ENCODE measurements at regions not wholly inside any gene's neighbourhood (a gene's known extent, or its start where the extent isn't known, plus 50 kb on each side); places are given as distances from the start of the nearest gene placed in this dataset.
"Not testable (repeated sequence)": the region's sequence is repeated elsewhere in the genome, so short reads cannot be mapped to it uniquely, and the experiment has no call there.

DNA sequence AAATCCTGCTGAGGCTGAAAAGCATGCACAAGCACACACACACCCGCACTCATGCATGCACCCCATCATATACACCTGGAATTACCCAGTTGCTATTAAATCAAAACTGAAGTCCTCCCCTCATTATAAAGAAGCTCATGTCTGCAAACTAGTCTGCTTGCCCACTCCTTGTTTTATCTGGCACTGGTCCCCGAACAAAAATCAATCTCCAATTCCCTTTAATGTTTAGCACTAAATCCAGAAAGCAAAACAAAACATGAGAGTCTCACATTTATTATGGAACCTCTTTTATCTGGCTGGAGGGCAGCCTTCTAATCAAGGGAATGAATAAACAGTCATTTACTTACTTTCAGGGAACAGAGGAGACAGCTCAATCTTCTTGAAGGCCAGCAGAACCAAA, 1093.4 kb upstream of the FLRT2 start:
- DNase-seq (ENCODE audit: low read depth), result no peak
- no peak overlapping the region for H3K4me3 ChIP-seq (ENCODE audit: low read depth, low read length)

DNA sequence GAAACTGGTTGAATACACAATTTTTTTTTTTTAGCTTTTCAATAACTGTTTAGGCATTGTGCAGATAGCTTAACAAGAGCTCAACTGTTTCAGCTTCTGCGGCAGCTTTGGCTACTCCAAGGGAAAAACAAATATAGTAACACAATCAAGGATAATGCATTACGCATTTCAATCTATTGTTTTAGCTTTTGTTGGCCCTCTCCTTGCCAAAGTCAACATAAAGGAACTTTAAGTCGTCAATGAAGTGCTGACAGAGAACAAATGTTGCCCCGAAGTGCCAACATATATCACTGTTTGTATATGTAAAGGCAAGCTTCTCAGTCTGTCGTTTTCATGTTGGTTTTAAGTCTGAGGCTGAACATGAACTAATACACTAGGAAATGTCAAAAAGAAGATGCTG, 1087.4 kb upstream of the FLRT2 start:
- no peak for DNase-seq (ENCODE audit: low read depth)
- H3K4me3 ChIP-seq (ENCODE audit: low read depth, low read length), result no peak overlapping the region

DNA sequence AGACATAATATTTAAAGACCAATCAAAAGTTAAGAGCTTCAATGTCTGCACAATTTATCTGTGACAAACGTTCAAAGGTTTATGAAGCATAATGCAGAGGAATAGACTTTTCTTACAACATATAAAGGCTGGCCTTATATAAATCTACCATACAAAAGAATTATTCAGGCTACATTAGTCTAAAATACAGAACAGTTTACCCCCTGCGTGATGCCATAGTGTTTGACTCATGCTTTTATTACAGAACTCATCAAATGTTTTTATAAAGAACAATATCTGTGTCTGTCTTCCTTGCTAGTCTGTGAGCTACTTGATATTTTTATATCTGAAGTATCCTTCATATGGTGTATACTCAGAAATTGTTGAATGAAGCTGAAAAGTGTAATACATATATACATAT, 1084.5 kb upstream of the FLRT2 start:
- DNase-seq (ENCODE audit: low read depth), result no peak
- no peak overlapping the region for H3K4me3 ChIP-seq (ENCODE audit: low read depth, low read length)

DNA sequence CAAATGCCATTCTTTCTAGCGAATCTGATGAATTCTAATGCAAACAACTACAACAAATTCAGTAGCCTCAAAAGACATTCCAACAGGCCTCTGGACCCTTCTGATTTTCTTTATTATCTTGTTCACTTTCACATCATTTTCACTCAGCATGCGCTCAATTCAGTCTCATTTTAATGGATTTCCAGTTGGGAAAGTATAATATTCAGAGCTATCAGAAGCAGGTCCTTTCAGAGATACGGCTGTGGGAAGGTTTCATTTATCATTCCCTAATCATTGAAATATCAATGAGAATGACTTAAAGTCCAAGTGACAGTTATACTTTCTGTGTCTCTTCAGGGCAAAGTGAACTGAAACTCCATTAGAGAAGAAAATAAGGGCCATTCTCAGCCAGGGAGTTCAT, 1083.7 kb upstream of the FLRT2 start:
- no peak overlapping the region for H3K4me3 ChIP-seq (ENCODE audit: low read depth, low read length)
- DNase-seq (ENCODE audit: low read depth), result no peak

DNA sequence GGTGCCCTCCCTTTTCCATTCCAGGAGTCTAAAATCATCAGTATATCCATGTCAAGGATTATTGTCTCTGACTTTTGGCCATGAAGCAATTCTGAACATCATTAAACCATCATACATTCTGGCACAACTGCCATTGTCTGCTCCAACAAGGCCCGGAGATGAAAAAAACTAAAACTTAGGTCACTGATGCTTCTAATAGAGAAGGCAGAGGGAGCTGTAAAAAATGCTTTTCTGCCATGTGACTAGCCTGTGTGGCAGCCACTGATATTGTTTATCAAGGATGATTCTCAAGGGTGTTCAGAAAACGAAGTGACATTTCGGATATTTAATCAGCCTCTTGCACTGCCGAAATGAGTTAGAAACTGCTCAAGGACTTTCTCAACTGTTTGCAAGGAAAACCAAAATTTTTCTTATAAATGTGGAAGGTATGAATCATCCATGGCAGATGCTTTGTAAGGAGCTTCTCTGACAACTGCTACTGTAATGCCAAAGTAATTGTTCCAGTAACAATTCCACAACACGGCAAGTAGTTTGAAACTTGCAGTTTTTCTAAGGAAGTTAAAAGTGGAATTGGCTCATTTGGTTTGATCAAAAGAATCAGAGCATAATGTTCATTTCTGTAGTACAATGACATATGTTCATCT, 1076.5 kb upstream of the FLRT2 start:
- no peak for DNase-seq (ENCODE audit: low read depth)
- H3K4me3 ChIP-seq (ENCODE audit: low read depth, low read length), result no peak overlapping the region

DNA sequence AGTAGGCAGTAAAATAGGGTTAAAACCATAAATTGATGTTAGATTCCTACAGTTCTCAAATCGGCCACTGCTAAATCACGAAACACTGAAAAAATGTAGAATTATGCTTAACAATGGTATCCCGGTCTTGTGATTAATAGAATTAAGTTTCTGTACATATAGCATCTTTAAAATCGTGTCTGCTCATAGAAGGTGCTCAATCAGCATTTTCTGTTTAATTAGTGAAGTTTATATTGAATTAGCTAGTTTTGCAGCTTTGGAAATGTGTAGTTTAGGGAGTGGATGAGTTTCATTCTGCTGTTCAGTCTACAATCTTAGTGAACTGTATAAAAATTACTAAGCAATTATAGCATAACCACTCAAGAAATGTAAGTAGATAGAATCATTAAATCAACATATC, 1075.8 kb upstream of the FLRT2 start:
- DNase-seq (ENCODE audit: low read depth), result no peak
- H3K4me3 ChIP-seq (ENCODE audit: low read depth, low read length), result no peak overlapping the region

DNA sequence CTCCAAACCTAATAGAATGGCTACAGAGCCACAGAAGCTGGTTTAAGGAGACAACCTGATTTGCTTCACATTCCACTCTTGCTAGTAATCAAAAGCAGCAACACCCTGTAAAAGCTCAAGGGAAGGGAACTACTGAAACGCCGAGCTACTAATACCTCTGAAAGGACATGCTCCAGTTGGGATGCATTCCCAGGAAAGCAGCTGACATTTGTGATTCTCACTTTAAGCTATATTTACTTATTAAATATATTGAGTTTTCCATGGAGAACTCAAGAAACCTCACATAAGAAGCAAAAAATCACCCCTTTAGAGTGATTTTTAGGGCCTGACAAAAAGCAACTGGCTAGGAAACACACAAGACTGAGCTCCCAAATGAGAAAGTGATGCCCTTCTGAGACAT, 1073.0 kb upstream of the FLRT2 start:
- DNase-seq (ENCODE audit: low read depth), result no peak
- H3K4me3 ChIP-seq (ENCODE audit: low read depth, low read length), result no peak overlapping the region

DNA sequence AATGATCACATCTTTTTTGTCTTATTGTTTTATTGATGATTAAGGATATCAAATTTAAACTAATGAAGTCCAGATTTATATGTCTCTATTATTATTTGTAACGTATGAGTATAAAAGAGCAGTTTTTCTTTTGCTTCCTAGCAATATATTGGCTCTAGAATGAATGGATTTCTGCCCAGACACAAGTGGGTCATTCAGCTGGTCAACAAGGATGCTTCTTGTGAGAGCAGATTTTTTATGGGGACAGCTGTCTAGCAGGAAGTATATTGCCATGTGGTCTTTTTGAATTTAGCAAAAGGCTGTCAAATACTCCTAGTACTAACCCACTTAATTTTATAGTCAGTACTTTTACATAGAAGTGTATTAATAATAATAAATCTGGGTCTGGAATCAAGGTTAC, 1071.1 kb upstream of the FLRT2 start:
- H3K4me3 ChIP-seq (ENCODE audit: low read depth, low read length), result no peak overlapping the region
- no peak for DNase-seq (ENCODE audit: low read depth)

DNA sequence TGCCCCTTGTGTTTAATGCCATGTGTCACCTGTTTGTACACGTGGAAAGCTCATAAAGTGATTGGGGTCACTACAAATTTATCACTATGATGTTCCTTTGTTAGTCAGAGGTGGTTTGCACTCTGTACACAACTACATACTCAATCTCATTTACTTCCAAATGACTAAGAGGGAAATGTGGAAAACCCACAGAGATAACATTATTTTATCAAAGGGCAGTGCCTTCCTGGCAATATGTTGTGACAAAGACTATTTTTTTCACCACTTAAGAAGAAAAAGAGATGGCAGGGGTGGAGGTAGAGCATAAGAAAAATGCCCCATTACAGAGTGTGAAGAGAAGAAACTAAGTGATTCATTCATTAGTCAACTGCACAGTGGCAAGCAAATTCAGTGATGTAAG, 1064.1 kb upstream of the FLRT2 start:
- no peak overlapping the region for H3K4me3 ChIP-seq (ENCODE audit: low read depth, low read length)
- no peak for DNase-seq (ENCODE audit: low read depth)

DNA sequence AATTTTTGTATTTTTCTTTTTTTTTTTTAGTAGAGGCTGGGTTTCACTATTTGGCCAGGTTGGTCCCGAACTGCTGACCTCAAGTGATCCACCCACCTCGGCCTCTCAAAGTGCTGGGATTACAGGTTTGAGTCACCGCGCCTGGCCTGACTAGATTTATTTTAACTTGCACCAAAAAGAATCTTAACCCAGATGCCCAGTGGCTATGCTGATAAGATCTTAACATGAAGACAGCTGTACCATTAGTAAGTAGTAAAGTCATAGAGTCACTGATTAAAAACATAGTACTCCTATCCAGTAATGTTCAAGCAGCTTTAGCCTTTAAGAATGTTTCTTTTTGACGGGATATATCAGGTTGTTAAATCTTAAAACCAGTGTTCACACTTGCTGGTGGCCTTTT, 1061.8 kb upstream of the FLRT2 start:
- no peak for DNase-seq (ENCODE audit: low read depth)
- H3K4me3 ChIP-seq (ENCODE audit: low read depth, low read length), result no peak overlapping the region

DNA sequence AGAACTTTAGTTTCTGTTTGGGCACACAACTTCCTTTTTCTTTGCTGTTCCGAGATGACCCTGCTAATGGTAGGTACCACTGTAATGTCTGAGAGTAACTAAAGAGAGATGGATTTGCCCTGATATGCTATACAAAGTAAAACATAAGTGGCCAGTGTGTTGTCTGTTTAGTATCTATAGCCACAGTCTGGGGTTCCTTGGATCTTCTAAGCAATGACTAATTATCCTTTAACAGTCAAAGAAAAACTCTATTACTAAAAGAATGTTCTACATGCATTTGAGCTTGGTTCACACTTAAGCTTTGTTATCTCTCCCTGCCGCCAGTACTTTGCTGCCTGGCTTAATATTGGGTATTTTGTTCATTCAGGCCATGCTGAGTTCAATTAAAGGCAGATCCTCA, 1051.9 kb upstream of the FLRT2 start:
- no peak for DNase-seq (ENCODE audit: low read depth)
- H3K4me3 ChIP-seq (ENCODE audit: low read depth, low read length), result no peak overlapping the region

DNA sequence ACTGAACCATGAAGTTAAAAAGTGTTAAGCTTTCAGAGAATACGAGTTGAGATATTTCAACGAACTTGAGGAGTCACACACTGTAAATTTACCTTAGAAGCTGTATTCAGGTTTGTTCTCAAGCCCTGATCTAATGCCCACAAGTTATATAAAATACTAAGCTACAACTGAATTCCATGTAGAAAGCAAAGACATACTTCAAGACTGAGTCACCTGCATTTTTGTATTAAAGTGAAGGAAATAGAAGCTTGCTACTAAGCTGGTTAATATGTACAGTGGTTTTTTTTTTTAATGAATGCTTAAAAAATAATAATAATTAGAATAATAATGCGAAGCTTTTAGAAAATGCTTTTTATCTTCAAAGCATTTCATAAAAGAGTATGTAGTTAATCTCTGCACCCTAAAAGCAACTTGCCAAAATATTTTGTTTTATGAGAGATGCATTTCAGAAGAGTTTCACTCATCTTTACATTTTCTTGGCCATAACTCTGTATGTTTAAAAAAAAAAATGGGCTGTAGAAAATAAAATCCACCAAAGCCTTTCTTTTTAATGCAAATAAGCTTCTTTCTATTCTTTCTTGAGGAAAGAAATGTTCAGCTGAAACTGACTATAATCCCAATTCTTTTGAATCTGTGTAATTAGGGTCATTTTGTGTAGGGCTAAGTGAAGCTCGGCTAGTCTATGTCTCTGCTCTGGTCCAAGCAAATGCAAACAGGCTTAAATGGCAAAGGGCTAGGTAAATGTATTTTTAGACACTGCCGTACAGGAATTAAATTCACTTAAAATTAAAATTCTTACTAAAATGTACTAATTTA, 1047.5 kb upstream of the FLRT2 start:
- DNase-seq (ENCODE audit: low read depth), result peak; percentile 27

DNA sequence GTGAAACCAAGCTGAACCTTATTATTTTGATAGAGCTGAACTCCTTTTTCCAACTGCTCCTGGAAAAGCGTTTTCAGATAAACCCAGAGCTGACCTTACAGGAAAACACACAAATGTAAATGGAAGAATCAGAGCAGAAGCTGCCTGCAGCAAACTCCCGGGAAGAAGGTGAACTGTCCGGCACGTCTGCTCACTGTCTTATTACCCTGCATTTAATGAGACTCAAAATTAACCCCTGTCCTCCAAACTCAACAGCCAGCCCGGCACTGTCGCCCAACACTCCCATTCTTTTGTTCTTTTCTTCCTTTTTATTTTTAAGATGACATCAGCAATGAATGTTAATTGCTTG, 1046.9 kb upstream of the FLRT2 start:
- no peak overlapping the region for H3K4me3 ChIP-seq (ENCODE audit: low read depth, low read length)
- DNase-seq (ENCODE audit: low read depth), result no peak

More for the DNA sequence above, 1047.5 kb upstream of the FLRT2 start:
- no peak overlapping the region for H3K4me3 ChIP-seq (ENCODE audit: low read depth, low read length)

DNA sequence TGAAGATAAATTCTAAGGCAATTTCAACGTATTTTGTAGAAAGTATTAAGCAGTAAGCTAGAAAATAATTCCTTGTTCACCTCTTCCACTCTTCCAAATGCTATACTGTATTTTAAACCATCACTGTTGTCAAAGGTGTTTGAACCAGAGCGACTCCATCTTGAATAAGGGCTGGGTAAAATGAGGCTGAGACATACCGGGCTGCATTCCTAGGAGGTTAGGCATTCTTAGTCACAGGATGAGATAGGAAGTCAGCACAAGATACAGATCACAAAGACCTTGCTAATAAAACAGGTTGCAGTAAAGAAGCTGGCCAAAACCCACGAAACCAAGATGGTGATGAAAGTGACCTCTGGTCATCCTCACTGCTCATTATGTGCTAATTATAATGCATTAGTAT, 1045.7 kb upstream of the FLRT2 start:
- not testable (repeated sequence) for DNase-seq (ENCODE audit: low read depth); H3K4me3 ChIP-seq (ENCODE audit: low read depth, low read length)

DNA sequence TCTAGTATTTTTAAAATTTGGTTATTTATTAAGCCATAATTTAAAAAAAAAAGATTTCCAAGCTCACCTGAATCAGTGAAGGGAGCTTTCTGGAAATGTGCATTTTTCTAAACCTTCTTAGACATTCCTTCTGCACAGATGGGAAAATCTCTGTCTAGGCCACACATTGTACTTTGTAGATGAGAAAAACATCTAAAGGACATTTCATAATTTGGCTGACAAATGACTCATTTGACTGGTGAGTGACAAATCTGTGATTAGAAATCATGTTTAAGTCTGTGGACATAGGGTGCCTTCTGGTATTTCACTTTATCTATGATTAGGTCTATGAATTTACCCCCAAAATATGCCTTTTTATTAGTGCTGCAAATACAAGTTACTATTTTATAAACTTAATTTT, 1044.9 kb upstream of the FLRT2 start:
- DNase-seq (ENCODE audit: low read depth), result no peak
- no peak overlapping the region for H3K4me3 ChIP-seq (ENCODE audit: low read depth, low read length)

DNA sequence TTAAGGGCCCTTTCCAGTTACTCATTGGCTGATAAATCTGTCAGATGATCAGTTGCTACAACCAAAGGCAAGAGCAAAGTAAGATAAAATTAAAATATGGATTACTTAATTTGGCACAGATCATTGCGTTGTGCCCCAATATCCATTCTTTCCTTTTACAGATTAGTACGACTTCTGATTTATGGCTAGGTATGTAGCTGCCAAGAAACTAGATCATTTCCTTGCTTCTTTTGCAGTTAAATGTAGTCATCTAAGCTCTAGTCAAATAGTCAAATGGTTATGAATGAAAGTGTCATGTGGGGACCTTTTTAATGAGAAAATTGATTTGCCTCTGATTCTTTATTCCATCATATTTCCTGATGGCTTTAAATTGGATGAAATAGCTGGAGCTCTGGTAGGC, 1039.9 kb upstream of the FLRT2 start:
- no peak for DNase-seq (ENCODE audit: low read depth)
- no peak overlapping the region for H3K4me3 ChIP-seq (ENCODE audit: low read depth, low read length)

DNA sequence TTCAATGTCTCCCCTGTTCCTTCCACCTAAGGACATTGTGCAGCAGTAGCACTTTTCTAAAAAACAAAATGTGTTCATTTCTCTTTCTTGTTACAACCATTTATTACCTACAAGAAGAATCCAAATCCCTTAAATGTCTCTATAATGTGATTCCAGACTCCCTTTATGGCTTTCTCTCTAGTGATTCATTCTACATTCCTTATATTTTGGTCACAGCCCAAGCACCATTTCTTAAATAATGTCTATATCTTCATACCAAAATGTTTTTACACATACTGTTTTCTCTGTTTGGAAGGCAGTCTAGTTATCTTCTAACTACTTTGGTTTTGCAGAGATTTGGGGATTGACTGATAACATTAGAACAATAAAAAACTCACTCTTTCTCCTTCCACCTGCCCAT, 1037.3 kb upstream of the FLRT2 start:
- DNase-seq (ENCODE audit: low read depth), result no peak
- no peak overlapping the region for H3K4me3 ChIP-seq (ENCODE audit: low read depth, low read length)

DNA sequence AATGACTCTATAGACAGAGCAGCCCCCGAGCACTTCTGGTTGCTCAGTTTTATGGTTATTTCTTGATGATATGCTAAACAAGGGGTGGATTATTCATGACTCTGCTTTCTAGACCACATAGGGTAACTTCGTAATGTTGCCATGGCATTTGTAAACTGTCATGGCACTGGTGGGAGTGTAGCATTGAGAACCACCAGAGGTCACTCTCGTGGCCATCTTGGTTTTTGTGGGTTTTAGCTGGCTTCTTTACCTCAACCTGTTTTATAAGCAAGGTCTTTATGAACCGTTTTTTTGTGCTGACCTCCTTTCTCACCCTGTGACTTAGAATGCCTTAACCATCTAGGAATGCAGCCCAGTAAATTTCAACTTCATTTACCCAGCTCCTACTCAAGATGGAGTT, 1036.2 kb upstream of the FLRT2 start:
- DNase-seq (ENCODE audit: low read depth), result no peak
- no peak overlapping the region for H3K4me3 ChIP-seq (ENCODE audit: low read depth, low read length)

DNA sequence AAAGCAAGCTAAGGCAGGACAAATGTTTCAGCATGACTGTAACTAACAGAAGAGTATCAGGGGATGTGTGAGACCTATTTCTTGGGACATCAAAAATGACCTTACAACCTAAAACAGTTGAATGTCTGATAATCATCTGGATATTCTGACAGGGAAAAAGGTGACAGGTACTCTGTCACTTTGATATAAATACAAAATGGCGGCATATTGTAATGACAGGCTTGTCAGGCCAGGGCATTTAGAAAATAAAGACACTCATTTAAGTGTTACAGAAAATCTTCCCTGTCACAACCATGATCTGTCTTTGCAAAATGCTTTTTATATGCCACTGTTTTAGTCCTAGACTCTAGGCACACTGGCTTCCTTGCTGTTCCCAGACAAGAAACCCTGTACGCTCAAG, 1033.3 kb upstream of the FLRT2 start:
- H3K4me3 ChIP-seq (ENCODE audit: low read depth, low read length), result no peak overlapping the region
- no peak for DNase-seq (ENCODE audit: low read depth)

DNA sequence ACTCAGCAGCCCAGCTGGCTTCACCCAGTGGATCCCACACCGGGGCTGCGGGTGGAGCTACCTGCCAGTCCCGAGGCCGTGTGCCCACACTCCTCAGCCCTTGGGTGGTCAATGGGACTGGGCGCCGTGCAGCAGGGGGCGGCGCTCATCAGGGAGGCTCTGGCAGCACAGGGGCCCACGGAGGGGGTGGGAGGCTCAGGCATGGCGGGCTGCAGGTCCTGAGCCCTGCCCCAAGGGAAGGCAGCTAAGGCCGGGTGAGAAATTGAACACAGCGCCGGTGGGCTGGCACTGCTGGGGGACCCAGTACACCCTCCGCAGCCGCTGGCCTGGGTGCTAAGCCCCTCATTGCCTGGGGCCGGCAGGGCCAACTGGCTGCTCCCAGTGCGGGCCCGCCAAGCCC, 1017.1 kb upstream of the FLRT2 start:
- DNase-seq (ENCODE audit: low read depth); H3K4me3 ChIP-seq (ENCODE audit: low read depth, low read length): not testable (repeated sequence)

DNA sequence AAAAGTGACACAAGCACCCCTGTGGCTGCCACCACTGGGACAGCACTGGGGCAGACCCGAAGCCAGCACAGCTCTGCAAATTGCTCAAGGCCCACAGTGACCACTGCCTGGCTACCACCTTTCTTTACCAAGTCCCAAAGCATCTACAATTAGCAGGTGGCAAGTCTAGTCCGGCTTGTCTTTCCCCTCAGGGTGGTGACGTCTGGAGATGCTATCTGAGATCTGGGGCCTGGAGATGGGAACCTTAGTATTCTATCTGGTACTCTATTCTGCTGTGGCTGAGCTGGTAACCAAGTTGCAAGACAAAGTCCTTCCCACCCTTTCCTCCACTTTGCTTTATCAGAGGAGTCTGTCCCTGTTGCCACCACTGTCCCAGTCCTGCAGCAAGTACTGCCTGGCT, 1010.1 kb upstream of the FLRT2 start:
- no peak overlapping the region for H3K4me3 ChIP-seq (ENCODE audit: low read depth, low read length)
- no peak for DNase-seq (ENCODE audit: low read depth)

Measured in skeletal muscle cell (primary cell).